H4 (cell line): ENCODE measurements at regions not wholly inside any gene's neighbourhood (a gene's known extent, or its start where the extent isn't known, plus 50 kb on each side); places are given as distances from the start of the nearest gene placed in this dataset.
"Not testable (repeated sequence)": the region's sequence is repeated elsewhere in the genome, so short reads cannot be mapped to it uniquely, and the experiment has no call there.

Source experiments
- DNase-seq: peaks from one replicate; pipeline ENCODE4 v3.0.0-alpha.2; 2015; ENCODE audit warnings: low spot score

GRCh38 chr2:150371044-150371818 is 116.2 kb downstream of the RND3 start:
- DNase-seq: no peak

GRCh38 chr2:150370561-150370960 is 116.9 kb downstream of the RND3 start:
- DNase-seq: no peak

DNA sequence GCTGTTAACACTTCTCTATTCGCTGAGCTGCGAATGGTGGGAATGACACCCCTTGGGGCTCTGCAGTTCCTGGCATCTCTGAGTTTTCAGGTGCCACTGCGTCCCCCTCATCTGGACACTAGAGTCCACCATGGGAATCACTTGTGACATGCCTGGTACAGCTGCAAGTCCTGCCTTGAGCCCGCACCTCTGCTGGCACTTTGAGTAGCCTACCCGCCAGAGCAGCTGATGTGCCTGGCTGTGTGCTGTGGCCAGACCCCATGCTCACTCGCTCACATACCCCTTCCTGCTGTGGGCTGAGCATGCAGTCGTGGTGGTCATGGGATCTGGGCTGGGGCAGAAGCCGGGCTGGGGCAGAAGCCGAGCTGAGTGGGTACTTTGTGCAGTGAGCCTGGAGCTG is 117.6 kb downstream of the RND3 start:
- no peak for DNase-seq

GRCh38 chr2:150358468-150358807 is 129.0 kb downstream of the RND3 start:
- no peak for DNase-seq

DNA sequence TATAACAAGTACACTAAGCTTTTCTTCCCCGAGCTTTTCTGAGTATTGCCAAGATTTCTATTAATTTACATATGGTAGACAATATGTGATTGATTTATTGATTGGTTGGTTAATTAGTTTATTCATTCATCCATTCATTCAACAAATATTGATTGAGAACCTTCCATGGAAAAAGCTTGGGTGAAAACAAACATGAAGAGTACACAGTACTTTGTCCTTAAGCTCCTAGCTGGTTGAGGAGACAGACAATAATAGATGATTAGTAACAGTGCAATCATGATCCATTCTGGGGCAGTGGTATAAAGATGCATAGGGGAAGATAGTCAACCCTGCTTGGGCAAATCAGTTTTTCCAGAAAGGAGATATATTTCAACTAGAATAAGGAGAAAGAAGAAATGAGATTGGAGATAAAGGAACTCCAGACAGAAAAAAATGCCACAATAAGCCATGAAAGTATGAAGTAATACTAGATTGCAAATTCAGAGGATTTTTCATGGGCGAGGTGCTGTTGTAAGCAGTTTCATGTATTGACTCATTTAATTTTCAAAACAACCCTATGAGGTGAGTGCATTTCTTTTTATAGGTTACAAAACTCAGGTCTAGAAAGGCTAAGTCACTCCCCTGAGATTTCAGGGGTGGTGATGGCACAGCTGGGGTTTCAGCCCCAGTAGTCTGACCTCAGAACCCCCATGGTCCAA is 129.5 kb downstream of the RND3 start:
- DNase-seq: no peak

DNA sequence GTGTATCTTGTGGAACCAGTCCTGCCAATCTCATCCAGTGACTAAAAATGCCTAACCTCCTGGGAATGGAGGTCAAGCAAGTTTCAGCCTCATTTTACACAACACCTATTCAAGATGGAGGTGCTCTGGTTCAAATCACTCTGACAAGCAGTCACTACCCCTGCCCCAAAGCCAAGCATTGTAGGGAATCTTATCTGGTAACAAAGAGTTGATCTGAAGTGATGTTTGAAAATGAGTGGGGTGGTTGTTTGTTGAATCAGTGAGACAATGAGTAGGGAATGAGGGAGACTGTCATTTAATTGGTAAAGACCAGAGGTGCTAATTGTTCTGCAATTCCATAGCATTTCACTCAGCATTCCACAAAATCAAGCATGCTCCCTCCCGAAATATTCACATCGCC is 132.0 kb downstream of the RND3 start:
- DNase-seq: no peak

- no peak for DNase-seq
Observed at GRCh38 chr2:150353376-150353775, 134.1 kb downstream of the RND3 start.

- DNase-seq: no peak
Observed at GRCh38 chr2:150351922-150352321, 135.5 kb downstream of the RND3 start.

- DNase-seq: no peak
Observed at GRCh38 chr2:150350500-150350899, 137.0 kb downstream of the RND3 start.

- DNase-seq: no peak
Observed at GRCh38 chr2:150346806-150347205, 140.7 kb downstream of the RND3 start.

- no peak for DNase-seq
Observed at GRCh38 chr2:150341982-150342680, 145.3 kb downstream of the RND3 start.

DNA sequence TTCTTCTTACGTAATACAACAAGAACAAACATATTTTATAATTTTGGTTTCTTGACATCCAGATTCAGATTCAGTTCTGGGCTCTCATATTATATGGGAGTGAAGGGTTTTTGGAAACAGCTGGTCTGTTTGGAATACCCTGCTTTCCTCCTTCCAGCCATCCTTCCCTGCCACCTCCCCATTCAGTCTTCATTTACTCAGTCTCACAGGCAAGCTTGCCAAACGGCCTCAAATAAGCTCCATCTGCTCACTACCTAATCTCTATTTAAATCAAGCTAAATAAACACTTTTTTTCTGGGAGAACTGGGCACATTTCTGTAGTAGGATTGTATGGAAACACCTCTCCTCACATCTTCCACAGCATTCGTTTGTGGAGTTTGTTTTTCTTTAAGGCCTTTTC is 147.5 kb downstream of the RND3 start:
- DNase-seq: peak; percentile 81

GRCh38 chr2:150339282-150339681 is 148.2 kb downstream of the RND3 start:
- no peak for DNase-seq

GRCh38 chr2:150335596-150335995 is 151.9 kb downstream of the RND3 start:
- no peak for DNase-seq

- no peak for DNase-seq
Observed at GRCh38 chr2:150332383-150332782, 155.1 kb downstream of the RND3 start.

- no peak for DNase-seq
Observed at GRCh38 chr2:150327564-150328489, 159.6 kb downstream of the RND3 start.

DNA sequence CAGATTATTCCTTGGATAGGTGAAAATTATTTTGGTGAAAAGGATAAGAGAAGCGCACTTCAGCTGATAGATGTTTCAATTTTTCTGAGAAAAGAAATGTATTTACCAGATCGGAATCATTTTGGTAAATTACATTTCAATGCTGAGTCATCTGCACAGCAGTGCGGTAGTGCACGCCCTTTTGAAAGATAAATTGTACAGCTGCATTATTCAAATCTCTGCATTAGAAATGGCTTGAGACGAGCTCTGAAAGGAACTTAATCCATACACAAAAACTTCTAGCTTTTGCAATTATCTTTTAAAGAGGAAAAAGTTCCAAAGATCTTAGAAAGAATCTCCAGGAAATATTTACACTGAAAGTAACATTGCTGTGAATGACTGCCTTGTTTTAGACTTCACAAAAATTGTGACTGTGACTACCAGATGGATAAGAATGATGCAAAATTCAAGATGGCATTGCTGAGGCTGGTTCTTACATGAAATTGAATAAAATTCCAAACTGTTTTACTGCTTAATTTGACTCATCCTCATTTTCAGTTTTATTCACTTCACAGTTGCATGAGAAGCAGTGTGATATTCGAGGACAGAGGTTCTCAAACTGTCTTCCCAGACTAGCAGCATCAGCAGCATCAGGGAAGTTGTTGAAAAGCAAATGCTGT is 161.7 kb downstream of the RND3 start:
- DNase-seq: no peak

DNA sequence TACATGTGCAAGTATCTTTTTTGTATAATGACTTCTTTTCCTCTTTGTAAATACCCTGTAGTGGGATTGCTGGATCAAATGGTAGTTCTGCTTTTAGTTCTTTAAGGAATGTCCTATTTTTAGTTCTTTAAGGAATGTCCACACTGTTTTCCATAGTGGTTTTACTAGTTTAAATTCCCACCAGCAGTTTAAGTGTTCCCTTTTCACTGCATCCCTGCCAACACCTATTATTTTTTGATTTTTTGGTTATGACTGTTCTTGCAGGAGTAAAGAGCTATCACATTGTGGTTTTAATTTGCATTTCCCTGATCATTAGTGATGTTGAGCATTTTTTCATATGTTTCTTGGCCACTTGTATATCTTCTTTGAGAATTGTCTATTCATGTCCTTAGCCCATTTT is 164.4 kb downstream of the RND3 start:
- not testable (repeated sequence) for DNase-seq

- DNase-seq: no peak
Observed at GRCh38 chr2:150320608-150321007, 166.9 kb downstream of the RND3 start.

GRCh38 chr2:150319658-150320555 is 167.6 kb downstream of the RND3 start:
- DNase-seq: no peak
